GM11168 (cell line): ENCODE measurements at regions not wholly inside any gene's neighbourhood (a gene's known extent, or its start where the extent isn't known, plus 50 kb on each side); places are given as distances from the start of the nearest gene placed in this dataset.

Experiments used
- in situ Hi-C: fragments of 300-500 bp; cut with MboI; formaldehyde crosslinking; loops from one replicate; pipeline ENCODE4 v1.12.0; 2022; ENCODE audit warnings: low sequenced_read_pairs; ENCODE audit not compliant: unreplicated experiment

DNA sequence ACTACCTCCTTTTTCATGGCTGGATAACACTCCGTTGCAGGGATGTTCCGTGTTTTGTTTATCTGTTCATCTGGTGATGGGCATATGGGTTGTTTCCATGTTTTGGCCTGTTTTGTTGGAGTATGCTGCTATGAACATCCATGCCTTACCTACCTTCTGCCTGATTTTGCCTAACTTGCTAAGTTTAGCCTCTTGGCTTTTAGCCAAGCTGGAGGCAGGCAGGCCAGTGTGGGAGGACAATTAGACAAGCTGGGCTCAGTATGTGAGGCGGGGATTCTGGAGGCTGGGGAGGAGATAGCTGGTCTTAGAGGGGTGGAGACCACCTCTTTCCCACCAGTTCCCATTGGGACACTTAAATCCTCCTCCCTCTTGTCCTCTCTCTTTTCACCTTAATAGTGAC is 98.4 kb upstream of the WNT4 start:
- in situ Hi-C loops: no loop called here

DNA sequence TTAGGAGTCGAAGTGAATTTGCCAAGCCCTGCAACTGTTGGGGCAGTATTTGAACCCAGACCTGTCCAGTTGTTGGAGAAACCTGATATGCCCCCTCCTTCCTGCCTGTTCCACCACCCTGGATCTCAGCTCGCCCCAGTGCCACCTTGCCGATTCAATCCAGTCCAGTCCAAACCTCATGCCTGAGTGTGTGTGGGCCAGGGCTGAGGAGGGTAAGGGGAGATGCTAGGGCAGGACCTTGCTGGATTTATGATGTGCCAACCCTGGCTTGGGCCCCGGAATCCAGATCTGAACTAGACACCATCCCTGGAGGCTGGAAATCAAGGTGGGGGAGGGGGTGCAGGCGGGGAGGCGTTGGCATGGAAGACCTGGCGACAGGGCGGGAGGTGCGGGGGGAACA is 98.9 kb upstream of the WNT4 start:
- in situ Hi-C loops: no loop called here

DNA sequence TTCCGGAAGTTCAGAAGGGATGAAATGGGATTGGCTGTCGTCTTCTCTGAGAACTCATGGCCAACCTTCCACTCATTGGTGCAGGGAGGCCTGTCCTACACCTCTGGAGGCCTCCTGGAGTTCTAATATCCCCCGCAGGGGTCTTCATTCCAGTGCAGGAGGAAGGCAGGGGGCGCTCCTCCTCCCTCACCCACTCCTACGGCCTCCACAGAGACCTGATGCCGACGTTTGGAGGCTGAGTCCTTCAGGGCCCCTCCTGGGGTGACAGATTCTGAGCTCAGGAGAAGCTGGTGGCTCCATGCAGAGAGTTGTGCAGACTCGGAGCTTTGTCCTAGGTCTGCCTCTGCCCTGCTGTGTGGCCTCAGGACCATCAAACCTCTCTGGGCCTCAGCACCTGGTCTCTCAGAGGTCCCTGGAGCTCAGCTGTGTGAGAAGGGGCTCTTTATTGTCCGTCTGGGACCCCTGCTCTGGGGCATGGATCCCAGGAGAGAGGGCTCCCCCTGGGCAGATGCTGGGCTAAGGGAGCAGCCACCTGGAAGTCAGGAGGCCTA is 102.3 kb upstream of the WNT4 start:
- in situ Hi-C loops: no loop called here

GRCh38 chr1:22245726-22246125 is 102.8 kb upstream of the WNT4 start:
- in situ Hi-C loops: no loop called here

GRCh38 chr1:22246755-22247480 is 104.0 kb upstream of the WNT4 start:
- in situ Hi-C loops: no loop called here

GRCh38 chr1:22247527-22248245 is 104.8 kb upstream of the WNT4 start:
- in situ Hi-C loops: no loop called here

- in situ Hi-C loops: no loop called here
Measured at GRCh38 chr1:22248746-22249145, 105.8 kb upstream of the WNT4 start.

GRCh38 chr1:22249928-22250680 is 107.2 kb upstream of the WNT4 start:
- in situ Hi-C loops: no loop called here

- in situ Hi-C loops: no loop called here
Measured at GRCh38 chr1:22250724-22251123, 107.8 kb upstream of the WNT4 start.

GRCh38 chr1:22252251-22252650 is 109.4 kb upstream of the WNT4 start:
- in situ Hi-C loops: no loop called here

GRCh38 chr1:22253012-22253790 is 110.3 kb upstream of the WNT4 start:
- in situ Hi-C loops: no loop called here

DNA sequence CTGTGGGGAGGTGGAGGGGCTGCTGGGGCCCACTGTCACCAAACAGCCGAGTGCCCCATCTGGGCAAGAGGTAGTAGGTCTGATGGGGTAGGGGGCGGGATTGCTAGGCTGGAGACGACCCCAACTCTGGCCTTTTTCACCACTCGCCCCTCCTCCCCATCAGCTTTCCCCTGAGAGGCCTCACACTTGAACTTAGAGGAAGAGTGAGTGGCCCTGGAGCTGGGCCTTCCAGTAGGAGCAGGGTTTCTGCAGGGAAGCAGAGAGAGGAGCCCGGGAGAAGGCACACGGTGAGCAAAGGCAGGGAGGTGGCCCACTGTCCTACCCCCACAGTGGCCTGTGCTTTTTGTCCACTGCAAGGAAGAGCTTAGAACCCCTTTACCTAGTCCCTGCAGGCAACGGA is 111.9 kb upstream of the WNT4 start:
- in situ Hi-C loops: no loop called here

DNA sequence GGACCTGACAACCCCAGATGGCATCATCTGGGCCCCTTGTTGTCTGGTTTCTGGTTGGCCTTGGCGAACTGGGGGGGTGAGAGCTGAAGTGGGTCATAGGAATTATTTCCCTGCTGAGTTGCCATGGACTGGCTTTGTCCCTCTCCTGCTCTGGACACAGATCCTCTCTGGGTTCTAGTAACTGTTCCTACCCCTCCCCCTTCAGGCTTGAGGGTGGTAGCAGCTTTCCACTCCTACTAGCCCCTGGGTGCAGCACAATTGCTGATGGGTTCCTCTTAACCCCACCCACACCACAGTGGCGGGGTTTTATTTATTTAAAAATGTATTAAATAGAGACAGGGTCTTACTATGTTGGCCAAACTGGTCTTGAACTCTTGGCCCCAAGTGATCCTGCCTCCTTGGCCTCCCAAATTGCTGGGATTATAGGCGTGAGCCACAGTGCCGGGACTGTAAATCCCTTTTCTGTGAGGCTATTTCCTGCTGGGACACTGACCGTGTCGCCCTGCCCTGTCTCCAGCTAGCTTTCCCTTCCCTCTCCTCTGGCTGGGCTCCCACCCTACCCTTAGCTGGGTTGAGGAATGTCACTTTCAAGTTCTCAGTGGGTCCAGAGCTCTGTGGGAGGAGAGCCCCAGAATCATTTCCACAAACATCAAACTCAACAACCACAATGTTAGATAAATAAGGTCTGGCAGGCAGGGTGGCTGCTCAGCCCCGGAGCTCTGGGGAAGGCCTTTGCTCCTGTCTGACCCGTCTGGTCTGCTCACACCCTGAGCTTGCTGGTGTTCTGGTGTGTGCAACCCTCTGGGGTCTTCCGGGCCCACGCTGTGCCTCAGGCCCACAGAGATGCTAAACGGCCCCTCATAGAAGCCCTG is 112.7 kb upstream of the WNT4 start:
- in situ Hi-C loops: no loop called here

- in situ Hi-C loops: no loop called here
Measured at GRCh38 chr1:22256213-22256512, 113.3 kb upstream of the WNT4 start.

DNA sequence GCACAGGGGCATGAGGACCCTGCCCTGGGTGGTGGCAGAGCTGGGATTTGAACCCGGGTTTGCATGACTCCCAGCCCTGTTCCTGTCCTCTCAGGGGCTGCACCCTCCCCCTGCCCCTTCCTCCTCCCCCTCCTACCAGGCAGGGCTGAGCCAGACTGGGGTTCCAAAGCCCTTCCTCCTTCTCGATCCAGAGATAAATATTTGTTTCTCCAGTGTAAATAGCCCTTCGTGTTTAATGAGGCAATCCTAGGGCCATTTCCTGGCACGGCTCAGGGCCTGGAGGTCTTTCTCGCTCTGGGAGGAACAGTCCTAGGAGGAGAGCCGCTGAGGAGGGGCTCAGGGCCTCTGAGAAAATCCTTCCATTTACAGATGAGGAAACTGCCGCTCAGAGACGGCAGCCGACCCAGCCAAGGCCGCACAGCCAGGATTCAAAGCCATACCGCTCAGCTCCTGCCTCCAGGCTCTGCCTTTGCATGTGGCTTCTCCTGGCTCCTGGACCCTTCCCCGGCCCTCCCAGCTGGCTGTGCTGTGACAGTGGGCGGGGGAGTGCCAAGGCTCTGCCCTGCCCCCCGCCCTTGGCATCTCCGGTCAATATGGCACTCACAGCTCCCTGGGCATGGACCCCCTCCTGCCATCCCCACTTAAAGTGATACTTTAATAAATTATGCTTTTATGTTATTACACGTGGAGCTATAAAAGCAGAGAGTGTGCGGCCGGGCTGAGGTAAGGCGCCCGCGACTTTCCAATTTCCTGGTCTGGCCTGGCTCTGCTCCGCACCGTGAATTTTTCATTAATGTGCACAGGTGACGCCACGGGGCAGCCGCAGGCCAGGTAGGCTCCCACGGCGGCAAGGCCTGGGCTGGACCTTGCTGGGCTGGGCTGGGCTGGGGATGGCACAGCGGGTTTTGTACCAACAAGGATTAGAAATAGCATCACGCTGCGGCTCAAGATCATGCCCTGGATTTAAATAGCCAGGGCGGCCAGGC is 114.7 kb upstream of the WNT4 start:
- in situ Hi-C loops: no loop called here

GRCh38 chr1:22258698-22259097 is 115.8 kb upstream of the WNT4 start:
- in situ Hi-C loops: no loop called here

- in situ Hi-C loops: no loop called here
Measured at GRCh38 chr1:22259551-22260282, 116.8 kb upstream of the WNT4 start.
